Thyroid gland (tissue), 4 donors: ENCODE measurements at regions not wholly inside any gene's neighbourhood (a gene's known extent, or its start where the extent isn't known, plus 50 kb on each side); places are given as distances from the start of the nearest gene placed in this dataset.
"Not testable (repeated sequence)": the region's sequence is repeated elsewhere in the genome, so short reads cannot be mapped to it uniquely, and the experiment has no call there.

Experiments used
- DNase-seq, 2 donors: peaks; one replicate each; pipeline ENCODE4 v3.0.0-alpha.2; 2019
- H3K27ac ChIP-seq, 3 donors: fragments of 200-600 bp; sonication (generic); 1 replicate in 2 of 3; 2 replicates in 1 of 3; pipeline ENCODE4 v1.5.1; 2016 to 2019; ENCODE audit warnings: mild to moderate bottlenecking in 1 of 3, moderate library complexity in 1 of 3
- H3K27me3 ChIP-seq: fragments of 200-600 bp; sonication (generic); one replicate; pipeline ENCODE4 v1.5.1; 2019
- H3K36me3 ChIP-seq, 2 donors: fragments of 200-600 bp; sonication (generic); one replicate each; pipeline ENCODE4 v1.5.1; 2016 to 2019
- H3K4me1 ChIP-seq, 2 donors: fragments of 200-600 bp; sonication (generic); one replicate each; pipeline ENCODE4 v1.5.1; 2017 to 2019
- H3K4me3 ChIP-seq, 3 donors: fragments of 200-600 bp; sonication (generic); replicated peaks in 1 of 3; 1 replicate in 2 of 3; 2 replicates in 1 of 3; pipeline ENCODE4 v1.5.1; 2016; ENCODE audit warnings: mild to moderate bottlenecking in 1 of 3
- H3K9me3 ChIP-seq: fragments of 200-600 bp; sonication (generic); one replicate; pipeline ENCODE4 v1.5.1; 2017
- POLR2A ChIP-seq, 2 donors: fragments of 450-650 bp; IDR thresholded peaks; one replicate each; pipeline ENCODE4 v1.6.1; 2017; ENCODE audit warnings: antibody characterized with exemption in 2 of 2, mild to moderate bottlenecking in 2 of 2, moderate library complexity in 1 of 2
- WGBS, 2 donors: methylation state at CpG; one replicate each; pipeline ENCODE4 v1.1.5; 2017; 5-methylcytosine and 5-hydroxymethylcytosine counted together
- intact Hi-C: fragments of 100-400 bp; cut with DNase I; formaldehyde crosslinking; loops from one replicate; pipeline ENCODE4 v1.15.1; 2023
- TF ChIP-seq, protein P1 (sequence below), 6 experiments: fragments of 200-600 bp in 3 of 6; fragments of 450-650 bp in 3 of 6; sonication (generic) in 3 of 6; IDR thresholded peaks; one replicate each; pipeline ENCODE4 v1.5.1; 2016 to 2019; ENCODE audit warnings: antibody characterized with exemption in 6 of 6, mild to moderate bottlenecking in 2 of 6, inconsistent platforms in 1 of 6, moderate library complexity in 1 of 6

DNA sequence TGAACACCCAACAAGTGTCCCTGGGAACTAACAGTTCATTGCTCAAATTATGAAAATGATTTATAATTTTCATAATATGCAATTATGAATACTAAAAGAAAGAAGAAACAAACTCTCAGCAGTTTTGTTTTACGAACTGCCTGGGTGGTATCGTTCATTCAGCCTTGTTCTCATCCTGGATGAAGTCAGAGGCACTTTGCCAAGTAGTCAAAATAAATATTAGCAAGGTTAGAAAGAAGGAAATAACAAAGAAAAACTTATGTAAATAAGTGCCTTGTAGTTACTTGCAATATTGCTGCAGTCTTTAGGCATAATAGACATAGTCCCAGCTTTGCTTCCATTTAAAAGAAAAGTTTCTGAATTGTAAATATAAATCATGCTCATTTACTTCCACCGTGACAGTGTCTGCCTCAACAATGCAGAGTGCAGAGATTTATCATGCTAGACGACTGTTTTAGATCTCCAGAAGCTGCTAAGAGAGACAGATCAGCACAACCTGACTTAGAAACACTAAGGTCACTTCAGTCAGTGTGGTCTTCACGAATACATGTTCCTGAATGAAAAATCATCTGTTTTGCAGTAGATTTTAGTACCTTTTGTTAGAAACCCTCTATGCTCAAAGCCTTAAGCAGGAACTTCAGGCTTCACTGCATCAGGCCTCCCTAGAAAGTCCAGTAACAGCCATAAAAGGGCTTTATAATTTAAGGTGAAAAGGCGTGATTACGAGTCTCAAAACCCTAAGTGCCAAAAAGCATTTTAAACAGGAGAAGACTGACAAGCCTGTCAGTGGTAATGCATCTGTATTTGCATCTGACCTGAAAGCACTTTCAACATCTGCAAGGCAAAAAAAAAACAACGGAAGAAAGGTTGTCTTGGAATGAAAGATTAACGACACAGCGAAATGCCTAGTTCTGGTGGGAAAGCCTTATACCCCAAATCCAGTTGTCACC, 92.1 kb downstream of the TMEM167A start:
- Histone ChIP-seq H3K4me3 (no peak overlapping the region), H3K4me1 (no peaks in the 10 kb centered on the region), H3K27me3 (no peaks in the 10 kb centered on the region), H3K27ac (no peak overlapping the region), H3K36me3 (no peaks in the 10 kb centered on the region), H3K9me3 (no peaks in the 10 kb centered on the region)
- DNase-seq: no peak
- TF ChIP-seq, protein P1, sequence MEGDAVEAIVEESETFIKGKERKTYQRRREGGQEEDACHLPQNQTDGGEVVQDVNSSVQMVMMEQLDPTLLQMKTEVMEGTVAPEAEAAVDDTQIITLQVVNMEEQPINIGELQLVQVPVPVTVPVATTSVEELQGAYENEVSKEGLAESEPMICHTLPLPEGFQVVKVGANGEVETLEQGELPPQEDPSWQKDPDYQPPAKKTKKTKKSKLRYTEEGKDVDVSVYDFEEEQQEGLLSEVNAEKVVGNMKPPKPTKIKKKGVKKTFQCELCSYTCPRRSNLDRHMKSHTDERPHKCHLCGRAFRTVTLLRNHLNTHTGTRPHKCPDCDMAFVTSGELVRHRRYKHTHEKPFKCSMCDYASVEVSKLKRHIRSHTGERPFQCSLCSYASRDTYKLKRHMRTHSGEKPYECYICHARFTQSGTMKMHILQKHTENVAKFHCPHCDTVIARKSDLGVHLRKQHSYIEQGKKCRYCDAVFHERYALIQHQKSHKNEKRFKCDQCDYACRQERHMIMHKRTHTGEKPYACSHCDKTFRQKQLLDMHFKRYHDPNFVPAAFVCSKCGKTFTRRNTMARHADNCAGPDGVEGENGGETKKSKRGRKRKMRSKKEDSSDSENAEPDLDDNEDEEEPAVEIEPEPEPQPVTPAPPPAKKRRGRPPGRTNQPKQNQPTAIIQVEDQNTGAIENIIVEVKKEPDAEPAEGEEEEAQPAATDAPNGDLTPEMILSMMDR (IDR thresholded peaks at IDR 0.05): no peak
- no peak for TF ChIP-seq POLR2A (IDR thresholded peaks at IDR 0.05)
- WGBS, 2 donors: 46 to 51% methylated on average over 10 of the region's 10 CpGs
- intact Hi-C loops: no loop called here

DNA sequence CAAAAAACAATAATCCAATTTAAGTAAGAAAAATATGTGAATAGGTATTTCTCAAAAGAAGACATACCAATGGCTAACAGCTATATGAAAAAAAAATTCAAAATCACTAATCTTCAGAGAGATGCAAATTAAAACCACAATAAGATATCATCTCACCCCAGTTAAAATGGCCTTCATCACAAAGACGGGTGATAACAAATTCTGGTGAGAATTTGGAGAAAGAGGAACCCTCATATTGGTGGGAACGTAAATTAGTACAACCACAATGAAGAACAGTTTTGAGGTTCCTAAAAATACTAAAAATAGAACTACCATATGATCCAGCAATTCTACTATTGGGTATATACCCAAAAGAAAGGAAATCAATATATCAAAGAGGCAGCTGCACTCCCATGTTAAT, 94.3 kb downstream of the TMEM167A start:
- TF ChIP-seq POLR2A (IDR thresholded peaks at IDR 0.05): no peak
- TF ChIP-seq, protein P1 (IDR thresholded peaks at IDR 0.05): no peak
- no peaks in the 10 kb centered on the region for H3K36me3 ChIP-seq
- WGBS, 2 donors: 86 to 87% methylated on average over 2 of the region's 2 CpGs
- H3K27me3 ChIP-seq: no peaks in the 10 kb centered on the region
- no peaks in the 10 kb centered on the region for H3K9me3 ChIP-seq
- intact Hi-C loops: no loop called here
- H3K4me1 ChIP-seq: no peaks in the 10 kb centered on the region
- no peak for DNase-seq
- H3K4me3 ChIP-seq: no peak overlapping the region
- no peak overlapping the region for H3K27ac ChIP-seq

DNA sequence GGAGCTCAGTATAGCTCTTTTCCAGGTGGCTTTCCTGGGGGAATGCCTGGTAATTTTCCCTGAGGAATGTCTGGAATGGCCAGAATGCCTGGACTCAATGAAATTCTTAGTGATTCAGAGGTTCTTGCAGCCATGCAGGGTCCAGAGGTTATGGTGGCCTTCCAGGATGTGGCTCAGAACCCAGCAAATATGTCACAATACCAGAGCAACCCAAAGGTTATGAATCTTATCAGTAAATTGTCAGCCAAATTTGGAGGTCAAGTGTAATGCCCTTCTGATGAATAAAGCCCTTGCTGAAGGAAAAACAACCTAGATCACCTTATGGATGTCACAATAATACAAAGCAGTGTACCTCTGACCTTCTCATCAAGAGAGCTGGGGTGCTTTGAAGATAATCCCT, 100.3 kb downstream of the TMEM167A start:
- DNase-seq, H3K9me3 ChIP-seq, intact Hi-C loops, H3K4me3 ChIP-seq, H3K27me3 ChIP-seq, H3K4me1 ChIP-seq, H3K27ac ChIP-seq, H3K36me3 ChIP-seq: not testable (repeated sequence)

DNA sequence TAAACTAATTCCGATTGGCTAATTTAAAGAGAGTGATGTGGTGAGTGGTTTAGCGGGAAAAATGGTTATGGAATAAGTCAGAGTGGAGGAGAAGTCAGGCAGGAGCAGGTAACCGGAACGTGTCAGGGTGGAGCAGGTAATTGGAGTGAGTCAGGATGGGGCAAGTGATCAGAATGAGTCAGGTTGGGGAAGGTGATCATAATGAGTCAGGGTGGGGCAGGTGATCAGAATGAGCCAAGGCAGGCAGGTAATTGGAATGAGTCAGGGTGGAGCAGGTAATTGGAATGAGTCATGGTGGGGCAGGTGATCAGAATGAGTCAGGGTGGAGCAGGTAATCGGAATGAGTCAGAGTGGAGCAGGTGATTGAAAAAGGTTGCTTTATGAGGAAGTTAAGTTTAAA, 101.4 kb downstream of the TMEM167A start:
- intact Hi-C loops: no loop called here
- 92 to 93% methylated on average over 5 of the region's 5 CpGs for WGBS, 2 donors
- no peak for DNase-seq

DNA sequence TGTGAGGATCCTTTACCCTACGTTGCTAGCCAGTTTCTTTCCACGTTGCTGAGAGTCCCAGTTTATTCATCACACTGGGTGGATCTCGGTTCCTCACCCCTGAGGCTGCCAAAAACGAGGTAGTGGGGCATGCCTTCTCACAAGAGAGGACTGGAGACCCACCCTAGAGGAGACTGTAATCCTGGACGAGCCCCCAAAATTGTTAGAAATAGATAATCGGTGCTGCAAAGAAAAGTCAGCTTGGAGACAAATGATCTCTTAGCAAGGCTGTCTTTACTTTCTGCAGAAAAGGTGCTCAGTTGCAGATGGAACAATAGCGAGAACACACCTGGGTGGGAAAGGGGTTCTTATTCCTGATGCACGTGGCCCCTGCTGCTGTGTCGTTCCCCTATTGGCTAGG, 101.8 kb downstream of the TMEM167A start:
- intact Hi-C loops: no loop called here
- WGBS, 2 donors: 84 to 85% methylated on average over 9 of the region's 9 CpGs
- H3K4me3 ChIP-seq: no peak overlapping the region
- TF ChIP-seq, protein P1 (IDR thresholded peaks at IDR 0.05): no peak
- no peak for TF ChIP-seq POLR2A (IDR thresholded peaks at IDR 0.05)
- no peak overlapping the region for H3K27ac ChIP-seq
- H3K36me3 ChIP-seq: no peaks in the 10 kb centered on the region
- H3K4me1 ChIP-seq: no peaks in the 10 kb centered on the region
- H3K9me3 ChIP-seq: no peaks in the 10 kb centered on the region
- no peaks in the 10 kb centered on the region for H3K27me3 ChIP-seq
- DNase-seq: no peak

More for the DNA sequence above, 101.4 kb downstream of the TMEM167A start:
- H3K27me3 ChIP-seq: no peaks in the 10 kb centered on the region
- H3K4me3 ChIP-seq: no peak overlapping the region
- no peak overlapping the region for H3K27ac ChIP-seq
- no peaks in the 10 kb centered on the region for H3K36me3 ChIP-seq
- H3K4me1 ChIP-seq: no peaks in the 10 kb centered on the region
- H3K9me3 ChIP-seq: no peaks in the 10 kb centered on the region
- TF ChIP-seq POLR2A (IDR thresholded peaks at IDR 0.05): no peak
- TF ChIP-seq, protein P1 (IDR thresholded peaks at IDR 0.05): no peak

DNA sequence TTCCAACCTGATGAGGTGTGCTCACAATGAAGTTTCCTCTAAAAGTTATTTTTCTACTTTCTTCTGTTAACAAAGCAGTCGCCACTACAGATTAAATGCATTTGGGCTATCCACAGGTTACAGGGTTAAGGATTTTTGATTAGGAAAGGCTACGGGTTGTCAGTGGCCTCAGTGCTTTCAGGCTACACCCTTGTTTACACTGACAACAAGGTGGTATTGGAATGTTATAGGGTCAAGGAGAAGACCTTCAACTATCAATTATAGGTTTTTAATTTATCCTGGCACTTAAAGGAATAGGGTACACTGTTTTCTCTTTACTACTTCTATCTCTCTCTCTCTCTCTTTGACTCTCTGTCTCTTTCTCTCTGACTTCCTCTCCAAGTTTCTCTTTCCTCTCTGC, 102.8 kb downstream of the TMEM167A start:
- H3K4me1 ChIP-seq, H3K27ac ChIP-seq, H3K4me3 ChIP-seq, intact Hi-C loops, H3K27me3 ChIP-seq, DNase-seq, H3K36me3 ChIP-seq, H3K9me3 ChIP-seq: not testable (repeated sequence)
- 87 to 93% methylated on average over 2 of the region's 2 CpGs for WGBS, 2 donors
